H9 (cell line): ENCODE measurements at regions not wholly inside any gene's neighbourhood (a gene's known extent, or its start where the extent isn't known, plus 50 kb on each side); places are given as distances from the start of the nearest gene placed in this dataset.

Experiments
- DNase-seq: peaks from one replicate; pipeline ENCODE4 v3.0.0-alpha.2; 2017
- H2AFZ ChIP-seq: one replicate; pipeline ENCODE4 v1.6.1; 2013; ENCODE audit warnings: mild to moderate bottlenecking, low read length, control low read depth, moderate library complexity
- H2AK5ac ChIP-seq: 2 replicates; pipeline ENCODE4 v1.6.1; 2013; ENCODE audit warnings: low read length, control low read depth, mixed read lengths; ENCODE audit not compliant: insufficient read length
- H2BK120ac ChIP-seq: one replicate; pipeline ENCODE4 v1.6.1; 2013; ENCODE audit warnings: low read depth, mild to moderate bottlenecking, low read length, control low read depth, inconsistent platforms; ENCODE audit not compliant: poor library complexity, severe bottlenecking
- H2BK12ac ChIP-seq: 2 replicates; pipeline ENCODE4 v1.6.1; 2013; ENCODE audit warnings: low read length, control low read depth, mixed read lengths, low read depth; ENCODE audit not compliant: insufficient read length
- H2BK15ac ChIP-seq: 2 replicates; pipeline ENCODE4 v1.6.1; 2013; ENCODE audit warnings: low read depth, low read length, control low read depth
- H2BK20ac ChIP-seq: one replicate; pipeline ENCODE4 v1.6.1; 2013; ENCODE audit warnings: low read depth, mild to moderate bottlenecking, low read length, control low read depth, inconsistent platforms; ENCODE audit not compliant: poor library complexity, severe bottlenecking
- H2BK5ac ChIP-seq: 2 replicates; pipeline ENCODE4 v1.6.1; 2013; ENCODE audit warnings: low read length, control low read depth, mixed read lengths; ENCODE audit not compliant: insufficient read length
- H3K14ac ChIP-seq: 2 replicates; pipeline ENCODE4 v1.6.1; 2013; ENCODE audit warnings: low read length, control low read depth; ENCODE audit not compliant: insufficient read depth
- H3K18ac ChIP-seq: 2 replicates; pipeline ENCODE4 v1.6.1; 2013; ENCODE audit warnings: low read depth, mild to moderate bottlenecking, mixed read lengths, low read length, control low read depth; ENCODE audit not compliant: insufficient read length
- H3K23ac ChIP-seq: 2 replicates; pipeline ENCODE4 v1.6.1; 2013; ENCODE audit warnings: low read length, control low read depth, mixed read lengths, low read depth; ENCODE audit not compliant: insufficient read length
- H3K23me2 ChIP-seq: 2 replicates; pipeline ENCODE4 v1.6.1; 2013; ENCODE audit warnings: low read depth, mild to moderate bottlenecking, mixed read lengths, low read length, control low read depth; ENCODE audit not compliant: insufficient read length, poor library complexity, severe bottlenecking
- H3K27ac ChIP-seq: 2 replicates; pipeline ENCODE4 v1.5.1; 2013; ENCODE audit warnings: low read length, control low read depth, mixed read lengths, low read depth; ENCODE audit not compliant: insufficient read length
- H3K27me3 ChIP-seq: 2 replicates; pipeline ENCODE4 v1.6.1; 2013; ENCODE audit warnings: low read length, control low read depth, inconsistent platforms; ENCODE audit not compliant: insufficient read depth
- H3K4ac ChIP-seq: 2 replicates; pipeline ENCODE4 v1.6.1; 2013; ENCODE audit warnings: low read depth, mild to moderate bottlenecking, control low read depth, inconsistent platforms, low read length, moderate library complexity
- H3K4me1 ChIP-seq: 2 replicates; pipeline ENCODE4 v1.6.1; 2013; ENCODE audit warnings: low read length, control low read depth, inconsistent platforms; ENCODE audit not compliant: insufficient read depth
- H3K4me2 ChIP-seq: 2 replicates; pipeline ENCODE4 v1.6.1; 2013; ENCODE audit warnings: low read length, control low read depth, mixed read lengths; ENCODE audit not compliant: insufficient read length, insufficient read depth
- H3K56ac ChIP-seq: 2 replicates; pipeline ENCODE4 v1.6.1; 2013; ENCODE audit warnings: low read depth, mild to moderate bottlenecking, mixed read lengths, low read length, control low read depth; ENCODE audit not compliant: insufficient read length
- H3K79me1 ChIP-seq: 2 replicates; pipeline ENCODE4 v1.6.1; 2013; ENCODE audit warnings: low read depth, mild to moderate bottlenecking, moderate library complexity, low read length, control low read depth, inconsistent platforms; ENCODE audit not compliant: insufficient read depth, poor library complexity, severe bottlenecking
- H3K79me2 ChIP-seq: 2 replicates; pipeline ENCODE4 v1.6.1; 2013; ENCODE audit warnings: low read length, control low read depth, inconsistent platforms; ENCODE audit not compliant: insufficient read depth
- H3K9ac ChIP-seq: 2 replicates; pipeline ENCODE4 v1.6.1; 2013; ENCODE audit warnings: low read length, control low read depth, mixed read lengths; ENCODE audit not compliant: insufficient read length; ENCODE audit errors: extremely low read depth
- H3K9me3 ChIP-seq: one replicate; pipeline ENCODE4 v1.6.1; 2013; ENCODE audit warnings: low read depth, low read length, inconsistent platforms; ENCODE audit not compliant: control insufficient read depth
- H3T11ph ChIP-seq: one replicate; pipeline ENCODE4 v1.6.1; 2013; ENCODE audit warnings: mild to moderate bottlenecking, low read length, control low read depth, inconsistent platforms
- H4K20me1 ChIP-seq: one replicate; pipeline ENCODE4 v1.6.1; 2013; ENCODE audit not compliant: control insufficient read depth, insufficient read length, insufficient read depth
- H4K5ac ChIP-seq: 2 replicates; pipeline ENCODE4 v1.6.1; 2013; ENCODE audit warnings: low read depth, mild to moderate bottlenecking, mixed read lengths, low read length, control low read depth; ENCODE audit not compliant: insufficient read length
- H4K8ac ChIP-seq: replicated peaks from 2 replicates; pipeline ENCODE4 v1.6.1; 2013; ENCODE audit warnings: low read length, control low read depth, mixed read lengths, low read depth; ENCODE audit not compliant: insufficient read length
- H4K91ac ChIP-seq: 2 replicates; pipeline ENCODE4 v1.6.1; 2013; ENCODE audit warnings: low read depth, mild to moderate bottlenecking, moderate library complexity, mixed read lengths, low read length, control low read depth; ENCODE audit not compliant: insufficient read length
- H3K27ac Mint-ChIP-seq, 3 experiments: 2 replicates in 2 of 3; 3 replicates in 1 of 3; pipeline ENCODE4 v1.8.0; 2020 to 2021; ENCODE audit warnings: mixed read lengths in 3 of 3, mild to moderate bottlenecking in 1 of 3, moderate library complexity in 1 of 3
- H3K27me3 Mint-ChIP-seq: 2 replicates; pipeline ENCODE4 v1.8.0; 2021; ENCODE audit warnings: low read depth, mild to moderate bottlenecking, moderate library complexity, mixed read lengths
- H3K36me3 Mint-ChIP-seq, 3 experiments: 2 replicates in 2 of 3; 3 replicates in 1 of 3; pipeline ENCODE4 v1.8.0; 2020 to 2021; ENCODE audit warnings: low read depth in 3 of 3, mixed read lengths in 3 of 3; ENCODE audit not compliant: insufficient read depth in 1 of 3
- H3K4me1 Mint-ChIP-seq, 2 experiments: 2 replicates each; pipeline ENCODE4 v1.8.0; 2020; ENCODE audit warnings: mixed read lengths in 2 of 2
- H3K4me3 Mint-ChIP-seq, 2 experiments: 2 replicates in 1 of 2; 3 replicates in 1 of 2; pipeline ENCODE4 v1.8.0; 2020 to 2021; ENCODE audit warnings: mild to moderate bottlenecking in 2 of 2, mixed read lengths in 2 of 2, moderate library complexity in 1 of 2
- H3K9me3 Mint-ChIP-seq, 2 experiments: 2 replicates in 1 of 2; 3 replicates in 1 of 2; pipeline ENCODE4 v1.8.0; 2020; ENCODE audit warnings: mild to moderate bottlenecking in 2 of 2, mixed read lengths in 2 of 2, moderate library complexity in 1 of 2
- CTCF ChIP-seq: fragments of 200-600 bp; sonication (generic); conservative IDR thresholded peaks from 3 replicates; pipeline ENCODE4 v1.8.0; 2021; ENCODE audit warnings: antibody characterized with exemption, mild to moderate bottlenecking
- WGBS: extraction: QIAGEN DNeasy Blood & Tissue Kit; methylation state at CpG from one replicate; pipeline ENCODE4 v1.1.7; 2013; ENCODE audit warnings: missing lambda C conversion rate, low lambda C conversion rate, mixed read lengths; ENCODE audit not compliant: insufficient read length; ENCODE audit errors: extremely low coverage; 5-methylcytosine and 5-hydroxymethylcytosine counted together

- H2BK15ac ChIP-seq = no peak overlapping the region
- H3K9me3 Mint-ChIP-seq = peaks cover 0 to 4% of the 10 kb centered on the region in 2 experiments; a peak in 1 of 5 replicates
- no peaks in the 10 kb centered on the region for H3K9me3 ChIP-seq
- H3K27ac Mint-ChIP-seq = no peak overlapping the region
- no peak overlapping the region for H3K23ac ChIP-seq
- no peaks in the 10 kb centered on the region for H3K27me3 ChIP-seq
- H3K27ac ChIP-seq = no peak overlapping the region
- H2AFZ ChIP-seq = no peak overlapping the region
- H3T11ph ChIP-seq = no peak overlapping the region
- H3K4me1 ChIP-seq = no peaks in the 10 kb centered on the region
- peaks cover 0 to 5% (median 0%) of the 10 kb centered on the region in 3 experiments; a peak in 1 of 7 replicates for H3K36me3 Mint-ChIP-seq
- no peak overlapping the region for H3K4ac ChIP-seq
- no peaks in the 10 kb centered on the region for H3K27me3 Mint-ChIP-seq
- no peak overlapping the region for H3K4me2 ChIP-seq
- no peaks in the 10 kb centered on the region for H4K20me1 ChIP-seq
- no peak overlapping the region for H3K14ac ChIP-seq
- H4K8ac ChIP-seq = no peak overlapping the region
- H3K56ac ChIP-seq = no peak overlapping the region
- H3K18ac ChIP-seq = no peak overlapping the region
- no peak overlapping the region for H4K91ac ChIP-seq
- no peak overlapping the region for H2BK120ac ChIP-seq
- H2AK5ac ChIP-seq = no peak overlapping the region
- peaks cover 10 to 11% of the 10 kb centered on the region in 2 experiments for H3K4me1 Mint-ChIP-seq
- no peak for TF ChIP-seq CTCF
- H3K23me2 ChIP-seq = no peaks in the 10 kb centered on the region
- no peak overlapping the region for H2BK5ac ChIP-seq
- H3K79me2 ChIP-seq = no peaks in the 10 kb centered on the region
- no CpG with 5 or more reads among the region's 2 CpGs for WGBS
- no peak for DNase-seq
- H3K9ac ChIP-seq = no peak overlapping the region
- H2BK12ac ChIP-seq = no peak overlapping the region
- no peak overlapping the region for H2BK20ac ChIP-seq
- no peak overlapping the region for H3K4me3 Mint-ChIP-seq
- no peak overlapping the region for H4K5ac ChIP-seq
- H3K79me1 ChIP-seq = no peaks in the 10 kb centered on the region
Observed at GRCh38 chr18:70617020-70617763, 328.3 kb downstream of the SOCS6 start.
